ENCODE measurements at regions not wholly inside any gene's neighbourhood (a gene's known extent, or its start where the extent isn't known, plus 50 kb on each side); places are given as distances from the start of the nearest gene placed in this dataset.

DNA sequence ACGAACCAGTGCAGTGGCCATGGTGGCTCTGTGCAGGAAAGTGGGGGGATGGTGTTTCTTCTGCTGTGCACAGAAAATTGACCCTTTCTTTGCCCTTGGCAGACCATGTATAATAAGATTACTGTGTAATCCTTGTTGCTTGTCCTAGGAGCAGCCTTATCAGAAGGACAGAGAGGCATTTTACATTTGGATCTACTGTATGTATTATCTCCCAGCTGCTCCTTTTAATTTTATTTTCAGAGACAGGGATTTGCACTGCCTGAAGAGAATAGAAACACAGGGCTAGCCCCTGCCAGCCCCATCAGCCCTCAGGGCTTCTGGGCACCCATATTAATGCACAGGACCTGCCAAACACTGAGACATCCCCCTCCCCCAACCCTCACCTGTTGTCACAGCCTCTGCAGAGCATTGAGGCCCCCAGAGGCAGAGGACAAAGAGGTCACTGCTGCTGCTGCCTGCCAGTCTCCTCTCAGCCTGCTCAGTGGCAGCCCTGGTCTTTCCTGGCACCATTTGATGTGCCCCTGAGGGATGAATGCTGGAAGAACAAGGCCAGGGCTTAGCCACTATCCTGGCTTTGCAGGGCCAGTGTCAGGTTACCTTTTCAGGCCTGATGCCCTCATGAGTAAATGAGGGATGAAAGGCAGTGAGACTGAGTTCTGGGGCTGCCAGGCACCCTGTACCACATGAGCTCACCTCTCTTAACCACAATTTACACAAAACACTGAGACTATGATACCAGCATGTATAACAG, 533.4 kb downstream of the NTRK3 start:
- H3K4me1 ChIP-seq, result no peaks in the 10 kb centered on the region
- no peak overlapping the region for H3K4me3 ChIP-seq
- no peak overlapping the region for H3K27ac ChIP-seq
- no peaks in the 10 kb centered on the region for H3K36me3 ChIP-seq
- H3K27me3 ChIP-seq, result peaks cover 13% of the 10 kb centered on the region
- DNase-seq (ENCODE audit: low spot score in 2 of 2), result no peak
- TF ChIP-seq POLR2AphosphoS5 (IDR thresholded peaks at IDR 0.05) (no peak), POLR2A (IDR thresholded peaks at IDR 0.05) (no peak), EP300 (IDR thresholded peaks at IDR 0.05) (no peak)
- TF ChIP-seq, protein P1, sequence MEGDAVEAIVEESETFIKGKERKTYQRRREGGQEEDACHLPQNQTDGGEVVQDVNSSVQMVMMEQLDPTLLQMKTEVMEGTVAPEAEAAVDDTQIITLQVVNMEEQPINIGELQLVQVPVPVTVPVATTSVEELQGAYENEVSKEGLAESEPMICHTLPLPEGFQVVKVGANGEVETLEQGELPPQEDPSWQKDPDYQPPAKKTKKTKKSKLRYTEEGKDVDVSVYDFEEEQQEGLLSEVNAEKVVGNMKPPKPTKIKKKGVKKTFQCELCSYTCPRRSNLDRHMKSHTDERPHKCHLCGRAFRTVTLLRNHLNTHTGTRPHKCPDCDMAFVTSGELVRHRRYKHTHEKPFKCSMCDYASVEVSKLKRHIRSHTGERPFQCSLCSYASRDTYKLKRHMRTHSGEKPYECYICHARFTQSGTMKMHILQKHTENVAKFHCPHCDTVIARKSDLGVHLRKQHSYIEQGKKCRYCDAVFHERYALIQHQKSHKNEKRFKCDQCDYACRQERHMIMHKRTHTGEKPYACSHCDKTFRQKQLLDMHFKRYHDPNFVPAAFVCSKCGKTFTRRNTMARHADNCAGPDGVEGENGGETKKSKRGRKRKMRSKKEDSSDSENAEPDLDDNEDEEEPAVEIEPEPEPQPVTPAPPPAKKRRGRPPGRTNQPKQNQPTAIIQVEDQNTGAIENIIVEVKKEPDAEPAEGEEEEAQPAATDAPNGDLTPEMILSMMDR (IDR thresholded peaks at IDR 0.05), result no peak
- H3K9me3 ChIP-seq, result no peaks in the 10 kb centered on the region
- 50% methylated on average over 1 of the region's 1 CpG for WGBS

DNA sequence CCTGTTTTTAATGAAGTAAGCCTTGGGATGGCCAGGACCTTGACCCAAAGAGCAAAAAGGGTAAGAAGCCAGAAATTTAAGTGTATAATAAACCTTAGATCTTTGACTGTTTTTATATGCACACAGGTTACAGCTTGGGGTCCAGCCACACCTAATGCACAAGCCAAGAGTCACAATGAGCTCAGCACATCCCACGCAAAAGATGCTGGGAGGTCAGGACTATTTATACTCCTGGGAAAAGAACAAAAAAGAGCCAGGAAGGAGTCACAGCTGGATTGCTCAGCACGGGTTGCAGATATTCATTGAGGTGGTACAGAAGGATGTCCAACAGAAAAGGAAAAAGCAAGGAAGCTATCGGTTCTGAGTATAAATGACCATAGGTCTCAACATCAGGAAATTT, 536.3 kb downstream of the NTRK3 start:
- peaks cover 13% of the 10 kb centered on the region for H3K27me3 ChIP-seq
- H3K36me3 ChIP-seq, result no peaks in the 10 kb centered on the region
- no peaks in the 10 kb centered on the region for H3K4me1 ChIP-seq
- no peak for DNase-seq (ENCODE audit: low spot score in 2 of 2)
- H3K4me3 ChIP-seq, result no peak overlapping the region
- no peak overlapping the region for H3K27ac ChIP-seq
- no peak for TF ChIP-seq POLR2A (IDR thresholded peaks at IDR 0.05)
- TF ChIP-seq EP300 (IDR thresholded peaks at IDR 0.05), result no peak
- TF ChIP-seq, protein P1 (IDR thresholded peaks at IDR 0.05), result no peak
- no peak for TF ChIP-seq POLR2AphosphoS5 (IDR thresholded peaks at IDR 0.05)
- WGBS, result 74% methylated on average over 3 of the region's 3 CpGs
- no peaks in the 10 kb centered on the region for H3K9me3 ChIP-seq

DNA sequence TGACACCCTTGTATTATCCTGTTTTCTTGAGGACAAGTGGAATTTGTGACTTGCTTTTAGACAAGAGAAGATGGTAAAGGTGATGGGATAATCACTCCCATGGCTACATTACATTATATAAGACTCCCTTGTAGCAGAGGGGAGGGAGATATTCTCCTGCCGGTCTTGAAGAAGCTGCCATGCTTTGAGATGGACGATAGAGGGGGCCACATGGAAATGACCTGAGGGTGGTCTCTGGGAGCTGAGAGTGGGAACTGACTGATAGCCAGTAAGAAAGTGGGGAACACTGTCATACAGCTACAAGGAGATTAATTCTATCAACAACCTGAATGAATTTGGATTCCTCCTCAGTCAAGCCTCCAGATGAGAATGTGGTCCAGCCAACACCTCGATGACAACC, 540.1 kb downstream of the NTRK3 start:
- no peak for DNase-seq (ENCODE audit: low spot score in 2 of 2)
- TF ChIP-seq EP300 (IDR thresholded peaks at IDR 0.05) (no peak), POLR2A (IDR thresholded peaks at IDR 0.05) (no peak), POLR2AphosphoS5 (IDR thresholded peaks at IDR 0.05) (no peak)
- TF ChIP-seq, protein P1 (IDR thresholded peaks at IDR 0.05), result no peak
- Histone ChIP-seq H3K9me3 (no peaks in the 10 kb centered on the region), H3K27ac (no peak overlapping the region), H3K4me1 (no peaks in the 10 kb centered on the region), H3K4me3 (no peak overlapping the region), H3K27me3 (no peaks in the 10 kb centered on the region), H3K36me3 (no peaks in the 10 kb centered on the region)
- 48% methylated on average over 3 of the region's 3 CpGs for WGBS

DNA sequence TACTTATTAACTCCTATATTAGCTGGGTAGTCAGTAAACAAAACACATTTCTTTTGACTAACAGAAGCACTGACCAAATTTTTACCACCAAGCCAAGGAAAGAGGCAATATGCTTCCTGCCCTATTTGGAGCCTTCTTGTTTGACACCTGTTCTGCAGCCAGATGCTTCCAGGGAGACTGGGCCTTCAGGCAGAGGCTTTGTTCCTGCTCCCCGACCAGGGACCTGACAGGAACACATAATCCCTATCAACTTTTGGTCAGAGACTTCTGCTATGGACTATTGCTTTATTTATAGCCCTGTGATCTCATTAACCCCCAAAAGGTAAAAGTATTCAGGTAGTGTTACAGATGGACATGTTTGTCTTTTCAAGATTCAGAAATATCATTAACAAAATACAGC, 541.3 kb downstream of the NTRK3 start:
- no peaks in the 10 kb centered on the region for H3K4me1 ChIP-seq
- no peak for DNase-seq (ENCODE audit: low spot score in 2 of 2)
- H3K27ac ChIP-seq, result no peak overlapping the region
- TF ChIP-seq EP300 (IDR thresholded peaks at IDR 0.05) (no peak), POLR2A (IDR thresholded peaks at IDR 0.05) (no peak), POLR2AphosphoS5 (IDR thresholded peaks at IDR 0.05) (no peak)
- TF ChIP-seq, protein P1 (IDR thresholded peaks at IDR 0.05), result no peak
- no peaks in the 10 kb centered on the region for H3K27me3 ChIP-seq
- H3K36me3 ChIP-seq, result no peaks in the 10 kb centered on the region
- H3K4me3 ChIP-seq, result no peak overlapping the region
- 55% methylated on average over 1 of the region's 1 CpG for WGBS
- no peaks in the 10 kb centered on the region for H3K9me3 ChIP-seq

DNA sequence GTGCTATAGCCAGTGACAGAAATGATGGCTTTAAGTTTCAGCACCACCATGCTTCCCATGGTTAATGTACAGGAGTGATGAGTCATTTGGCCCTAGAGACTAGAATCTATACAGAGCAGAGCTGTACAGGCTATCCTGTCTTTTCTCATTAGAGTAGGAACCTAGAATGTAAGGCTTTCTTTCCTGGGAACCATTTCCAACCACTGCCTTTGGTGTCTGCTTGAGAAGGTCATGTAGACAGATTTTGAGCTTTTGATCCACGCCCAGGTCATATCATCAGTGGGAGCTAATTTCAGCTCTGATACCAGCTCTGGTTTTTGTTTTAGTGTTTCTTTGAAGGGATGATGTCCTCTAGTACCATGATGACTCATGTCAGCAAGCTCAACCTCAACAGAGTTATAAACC, 543.1 kb downstream of the NTRK3 start:
- no peak overlapping the region for H3K27ac ChIP-seq
- no peaks in the 10 kb centered on the region for H3K27me3 ChIP-seq
- no peak overlapping the region for H3K4me3 ChIP-seq
- TF ChIP-seq EP300 (IDR thresholded peaks at IDR 0.05), result no peak
- TF ChIP-seq POLR2A (IDR thresholded peaks at IDR 0.05), result no peak
- TF ChIP-seq POLR2AphosphoS5 (IDR thresholded peaks at IDR 0.05), result no peak
- TF ChIP-seq, protein P1 (IDR thresholded peaks at IDR 0.05), result no peak
- H3K36me3 ChIP-seq, result no peaks in the 10 kb centered on the region
- 100% methylated on average over 1 of the region's 1 CpG for WGBS
- H3K9me3 ChIP-seq, result no peaks in the 10 kb centered on the region
- no peak for DNase-seq (ENCODE audit: low spot score in 2 of 2)
- H3K4me1 ChIP-seq, result no peaks in the 10 kb centered on the region

Measured in suprapubic skin (tissue), 4 donors.